NAMALWA (cell line): ENCODE measurements at regions not wholly inside any gene's neighbourhood (a gene's known extent, or its start where the extent isn't known, plus 50 kb on each side); places are given as distances from the start of the nearest gene placed in this dataset.
"Not testable (repeated sequence)": the region's sequence is repeated elsewhere in the genome, so short reads cannot be mapped to it uniquely, and the experiment has no call there.

Experiments used
- DNase-seq: peaks from one replicate; pipeline ENCODE4 v3.0.0-alpha.2; 2015; ENCODE audit warnings: low spot score

DNA sequence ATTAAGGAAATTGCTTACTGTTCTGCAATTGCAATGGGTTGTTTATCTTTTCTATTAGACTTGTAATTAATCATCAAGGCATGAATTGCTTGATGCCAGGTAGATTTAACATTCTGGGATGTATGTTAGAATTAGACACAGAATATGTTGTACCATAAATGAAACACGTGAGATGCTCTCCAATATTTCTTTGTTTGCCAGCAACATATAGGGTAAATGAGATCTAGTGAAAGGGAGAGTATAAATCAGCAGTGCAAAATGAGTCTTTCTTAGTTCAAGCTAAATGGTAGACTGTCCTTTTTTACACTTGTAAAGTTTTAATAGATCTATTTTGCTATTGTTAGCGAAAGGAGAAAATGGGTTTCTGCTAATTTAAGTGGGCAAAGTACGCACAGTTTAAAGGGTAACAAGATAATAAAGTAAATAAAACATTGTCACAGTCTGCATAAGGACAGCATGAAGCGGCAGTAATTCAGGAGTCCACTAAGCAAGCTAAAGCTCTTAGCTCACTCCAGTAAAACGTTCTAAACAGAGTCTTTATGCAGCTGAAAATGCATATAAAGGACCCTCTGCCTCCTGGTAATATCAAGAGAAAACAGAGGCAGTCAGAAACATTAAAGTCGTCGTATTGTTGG, 1137.1 kb downstream of the OLFM4 start:
- DNase-seq = no peak

DNA sequence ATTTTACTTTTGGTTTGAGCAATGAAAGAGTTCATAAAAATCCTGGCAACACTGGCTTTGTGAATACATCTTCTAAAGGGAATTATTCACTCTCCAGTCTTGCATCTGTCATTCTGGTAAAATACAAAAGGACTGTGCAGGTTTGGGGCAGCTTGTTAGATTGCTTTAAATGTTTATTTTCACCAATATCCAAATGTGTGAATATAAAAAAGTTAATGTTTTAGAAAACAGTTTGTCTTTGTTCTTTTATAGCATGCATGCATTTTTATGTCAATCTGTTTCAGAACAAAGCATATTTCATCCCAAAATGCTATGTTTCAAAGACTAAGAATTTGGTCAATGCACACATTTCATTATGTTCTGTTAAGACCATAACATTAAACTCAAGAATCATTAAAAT, 1145.4 kb downstream of the OLFM4 start:
- no peak for DNase-seq

DNA sequence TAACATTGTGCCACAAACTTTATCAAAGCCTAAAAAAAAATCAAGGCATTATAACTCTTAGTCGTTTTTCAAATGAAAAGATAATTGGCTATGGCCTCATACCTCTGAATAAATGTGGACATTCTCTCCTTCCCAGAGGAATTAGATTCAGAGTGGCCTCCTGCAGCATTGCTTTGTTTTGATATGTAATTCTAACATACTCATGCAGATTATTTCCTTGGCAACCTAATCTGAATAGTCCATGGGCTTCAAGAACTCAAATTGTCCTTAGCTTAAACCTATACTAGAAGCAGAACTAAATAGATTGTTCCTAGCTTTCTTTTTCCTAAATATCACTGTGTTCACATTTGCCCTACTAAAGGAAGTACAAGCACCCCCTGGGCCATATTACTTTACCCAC, 1146.9 kb downstream of the OLFM4 start:
- DNase-seq = no peak

DNA sequence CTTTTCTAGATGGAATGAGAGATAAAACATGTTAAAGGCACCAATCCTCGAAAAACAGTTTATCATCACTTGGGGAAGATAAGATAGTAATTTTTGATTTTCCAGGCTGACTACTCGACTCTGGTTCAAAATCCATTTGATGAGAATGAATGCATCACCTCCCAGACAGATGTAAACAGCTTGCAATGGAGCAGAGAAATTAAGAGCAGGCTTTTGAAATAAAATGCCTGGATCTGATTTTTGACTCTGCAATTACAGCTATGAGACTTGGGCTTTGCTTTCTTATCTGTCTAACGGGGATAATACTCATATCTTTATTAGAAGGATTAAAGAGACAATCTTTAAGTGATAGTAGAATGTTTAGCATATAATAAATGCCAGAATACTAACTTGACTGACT, 1148.9 kb downstream of the OLFM4 start:
- DNase-seq = no peak

DNA sequence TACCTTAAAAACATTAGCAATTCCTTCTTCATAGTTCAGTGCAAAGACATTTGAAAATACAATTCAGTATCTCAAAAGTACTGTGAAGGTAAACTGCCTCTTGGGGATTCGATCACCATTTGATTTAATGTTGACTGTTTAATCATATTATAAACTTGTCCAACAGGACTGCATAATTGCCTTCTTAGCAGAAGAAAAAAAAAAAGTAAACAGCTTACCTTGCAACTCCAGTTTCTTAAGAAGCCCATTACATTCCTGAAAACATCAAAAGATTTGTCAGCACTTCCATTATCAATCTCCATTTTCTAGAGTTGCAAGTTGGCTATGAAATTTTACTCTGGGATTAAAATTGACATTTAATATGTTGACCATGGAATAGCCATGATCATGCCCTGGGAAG, 1154.6 kb downstream of the OLFM4 start:
- DNase-seq = no peak

DNA sequence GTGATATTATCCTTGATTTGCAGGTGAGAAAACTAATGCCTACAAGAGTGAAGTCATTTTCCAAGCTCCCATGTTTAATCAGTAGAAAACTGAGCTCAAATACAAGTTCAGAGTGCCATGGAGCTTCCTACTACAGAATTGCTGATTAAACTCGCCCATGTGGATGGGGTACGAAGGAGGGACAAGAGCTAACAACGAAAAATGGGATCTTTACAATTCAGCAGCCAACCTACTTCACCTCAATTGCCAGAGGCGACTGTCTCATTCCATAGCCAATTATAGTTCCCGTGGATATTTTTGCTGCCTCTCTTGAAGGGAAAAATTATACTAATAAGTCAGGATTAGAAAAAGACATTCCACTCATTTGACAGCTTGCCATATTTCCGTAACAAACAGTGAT, 1155.1 kb downstream of the OLFM4 start:
- DNase-seq = no peak

DNA sequence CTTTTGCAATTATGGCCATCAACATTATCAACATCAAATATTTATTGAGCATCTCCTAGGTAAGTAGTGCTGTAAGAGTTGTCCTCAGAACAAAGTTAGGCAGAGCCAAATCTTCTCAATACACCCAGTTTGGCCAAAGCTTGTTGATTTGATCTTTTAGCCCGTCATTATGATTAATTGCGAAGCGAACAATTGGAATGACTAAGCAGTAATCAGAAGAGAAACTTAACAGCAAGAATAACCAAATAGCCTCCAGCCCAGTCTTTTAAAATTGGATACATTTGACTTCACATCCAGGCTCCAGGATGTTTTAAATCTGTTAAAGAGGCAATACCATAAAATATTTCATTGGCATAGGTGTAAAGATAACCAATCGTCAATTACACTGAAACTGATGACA, 1156.0 kb downstream of the OLFM4 start:
- DNase-seq = no peak

DNA sequence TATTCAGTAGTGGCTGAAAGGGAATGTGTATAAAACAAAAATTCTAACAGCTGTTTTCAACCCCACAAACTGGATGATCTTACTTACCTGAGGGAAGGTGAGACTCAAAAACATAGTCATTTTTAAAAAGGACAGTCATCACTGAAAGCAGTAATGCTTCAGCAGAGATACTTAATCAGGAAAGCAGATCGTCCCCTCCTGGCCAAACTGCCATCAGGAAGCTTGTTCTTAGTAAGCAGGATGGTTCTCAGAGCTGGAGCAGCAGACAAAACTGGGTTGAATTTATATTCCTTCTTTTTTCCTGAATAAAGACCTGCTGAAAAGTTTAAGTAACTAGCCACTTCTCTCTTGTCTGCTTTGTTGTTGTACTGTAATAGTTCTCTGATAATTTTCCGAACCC, 1156.5 kb downstream of the OLFM4 start:
- DNase-seq = no peak

DNA sequence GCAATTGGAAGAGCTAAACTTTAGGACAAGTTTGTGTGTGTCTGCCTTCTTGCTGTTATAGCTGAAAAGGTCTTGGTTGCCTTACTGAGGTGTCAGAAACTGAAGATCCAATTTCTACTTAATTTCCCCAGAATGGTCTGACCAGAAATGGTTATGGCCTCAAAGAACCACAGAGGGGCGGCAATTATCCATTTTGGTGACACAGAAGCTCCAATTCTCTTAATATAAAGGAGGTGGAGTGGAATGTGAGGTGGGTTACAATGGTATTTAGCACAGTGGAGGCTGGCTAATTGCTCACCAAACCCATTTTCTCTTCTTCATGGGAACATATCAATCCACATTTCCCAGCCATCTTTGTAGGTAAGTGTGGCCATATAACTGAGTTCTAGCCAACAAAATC, 1157.2 kb downstream of the OLFM4 start:
- DNase-seq = peak; percentile 29

DNA sequence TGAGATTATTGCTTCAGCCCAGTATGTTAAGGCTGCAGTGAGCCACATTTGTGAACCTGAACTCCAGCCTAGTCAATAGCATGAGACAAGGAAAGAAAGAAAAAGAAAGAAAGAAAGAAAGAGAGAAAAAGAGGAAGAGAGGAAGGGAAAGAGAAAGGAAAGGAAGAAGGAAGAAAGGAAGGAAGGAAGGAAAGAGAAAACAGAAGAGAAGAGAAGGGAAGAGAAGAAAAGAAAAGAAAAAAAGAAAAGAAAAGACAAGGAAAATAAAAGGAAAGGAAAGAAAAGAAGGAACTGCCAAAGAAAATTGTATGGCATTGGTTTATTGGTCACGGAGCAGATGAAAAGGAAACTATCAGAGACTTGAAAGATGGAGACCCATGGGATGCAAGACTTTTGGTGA, 1158.8 kb downstream of the OLFM4 start:
- no peak for DNase-seq

DNA sequence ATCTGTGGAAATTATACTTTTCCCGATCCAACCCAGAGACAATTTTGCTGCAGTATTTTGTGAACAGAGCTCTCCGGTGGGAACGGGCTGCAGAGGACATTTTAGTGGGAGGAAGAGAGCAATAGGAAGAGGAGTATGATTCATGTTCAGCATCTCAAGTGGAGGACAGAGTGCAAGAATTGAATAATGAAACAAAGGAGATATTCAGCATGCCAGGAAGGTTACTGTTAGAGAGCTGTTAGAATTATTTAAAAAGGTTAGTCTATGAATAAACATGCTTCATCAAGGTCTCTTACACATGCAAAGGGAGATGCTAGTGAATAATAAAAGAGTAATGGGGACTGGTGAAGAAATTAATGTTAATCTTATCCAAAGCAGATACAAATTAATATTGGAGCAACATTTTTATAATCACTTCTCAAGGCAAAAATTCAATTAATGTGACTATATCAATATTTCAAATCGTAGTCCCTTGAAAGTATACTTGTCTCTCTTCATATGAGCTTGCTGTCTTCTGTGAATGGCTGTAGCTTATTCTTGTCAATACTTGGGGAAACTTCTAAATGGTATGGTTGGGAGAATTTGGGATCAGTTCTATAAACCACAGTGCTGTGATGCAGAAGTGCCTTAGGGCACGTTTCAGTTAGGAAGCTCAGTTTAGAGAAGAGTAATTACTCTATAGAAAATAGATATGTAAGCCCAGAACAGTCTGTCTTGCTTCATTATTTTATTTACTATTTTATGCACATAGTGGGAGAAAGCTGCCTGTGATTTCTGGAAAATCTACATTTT, 1165.8 kb downstream of the OLFM4 start:
- no peak for DNase-seq

DNA sequence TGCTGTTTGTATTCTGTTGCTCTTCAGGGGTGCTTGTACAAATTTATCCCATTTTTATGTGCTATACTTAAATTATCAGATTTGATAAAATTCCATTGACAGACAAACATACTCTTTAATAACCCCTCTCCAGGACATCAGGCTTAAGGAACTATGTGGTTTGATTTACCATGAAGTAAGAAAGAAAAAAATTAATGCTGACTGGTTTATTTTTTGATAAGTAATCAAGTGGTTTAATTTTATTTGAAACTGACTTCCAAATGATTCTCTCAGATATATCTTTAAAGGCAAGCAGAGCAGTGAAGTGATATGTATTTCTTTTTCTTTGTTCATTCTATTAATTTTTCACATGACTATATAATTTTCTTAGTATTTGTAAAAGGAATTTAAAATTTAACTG, 1168.1 kb downstream of the OLFM4 start:
- no peak for DNase-seq

DNA sequence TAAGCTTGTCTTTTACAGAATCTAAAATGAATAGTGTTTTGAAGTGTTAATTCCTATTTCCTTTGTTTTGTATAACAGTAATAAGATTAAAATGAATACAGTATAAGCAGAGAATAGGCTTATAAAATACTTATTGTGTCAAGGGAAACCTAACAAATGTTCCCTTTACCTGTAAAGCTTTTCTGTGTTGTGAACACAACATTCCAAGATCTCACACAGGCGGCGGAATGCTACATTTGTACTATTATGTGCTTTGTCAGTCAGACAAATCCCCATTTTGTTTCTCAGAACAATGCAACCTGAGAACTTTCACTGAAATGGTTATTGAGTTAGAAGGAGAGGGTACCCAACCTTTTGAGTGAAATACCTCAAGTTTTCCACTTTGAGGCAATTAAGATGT, 1170.3 kb downstream of the OLFM4 start:
- no peak for DNase-seq

DNA sequence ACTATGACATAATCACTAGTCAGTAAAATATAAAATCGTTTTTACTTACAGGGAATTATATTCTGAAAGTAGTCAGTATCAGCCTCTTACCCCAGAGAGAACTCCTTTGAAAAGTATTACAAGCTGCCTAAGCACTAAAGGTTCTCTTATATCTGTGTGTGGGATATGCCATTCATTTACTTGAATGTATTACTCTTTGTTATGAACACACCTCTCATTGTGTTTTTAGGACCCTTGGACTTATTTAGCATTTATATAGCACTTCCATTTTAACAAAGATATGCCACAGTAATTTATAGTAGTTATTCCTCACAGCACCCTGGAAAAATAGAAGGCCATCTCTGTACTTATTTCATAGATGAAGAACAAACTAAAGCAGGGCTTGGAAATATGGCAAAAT, 1178.0 kb downstream of the OLFM4 start:
- DNase-seq = no peak

DNA sequence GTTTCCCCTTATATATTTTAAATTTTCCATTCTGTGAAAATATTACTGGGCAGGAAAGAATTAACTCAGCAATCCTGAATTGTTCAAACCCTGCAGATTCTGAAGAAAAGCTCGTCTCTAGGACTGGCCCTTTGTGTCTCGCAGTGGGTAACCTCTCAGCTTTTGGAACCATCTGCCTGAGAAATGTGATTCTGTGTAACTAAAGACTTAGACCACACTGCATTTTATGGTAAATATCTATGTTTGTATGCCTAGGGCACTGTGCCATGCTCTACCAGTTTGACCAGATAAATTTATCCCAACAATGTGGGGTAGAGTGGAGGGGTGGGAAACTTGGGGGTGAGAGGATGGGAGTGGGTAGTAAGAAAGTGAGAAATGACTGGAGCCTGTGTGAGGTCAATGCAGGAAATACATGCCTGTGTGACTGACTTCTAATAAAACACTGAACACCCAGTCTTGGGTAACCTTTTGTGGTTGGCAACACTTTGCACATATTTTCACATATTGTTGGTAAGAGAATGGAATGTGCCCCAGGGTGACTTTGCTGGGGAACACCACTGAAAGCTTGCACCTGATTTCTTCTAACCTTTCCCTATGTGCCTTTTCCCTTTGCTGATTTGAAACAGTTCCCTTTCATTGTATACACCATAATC, 1181.9 kb downstream of the OLFM4 start:
- no peak for DNase-seq

DNA sequence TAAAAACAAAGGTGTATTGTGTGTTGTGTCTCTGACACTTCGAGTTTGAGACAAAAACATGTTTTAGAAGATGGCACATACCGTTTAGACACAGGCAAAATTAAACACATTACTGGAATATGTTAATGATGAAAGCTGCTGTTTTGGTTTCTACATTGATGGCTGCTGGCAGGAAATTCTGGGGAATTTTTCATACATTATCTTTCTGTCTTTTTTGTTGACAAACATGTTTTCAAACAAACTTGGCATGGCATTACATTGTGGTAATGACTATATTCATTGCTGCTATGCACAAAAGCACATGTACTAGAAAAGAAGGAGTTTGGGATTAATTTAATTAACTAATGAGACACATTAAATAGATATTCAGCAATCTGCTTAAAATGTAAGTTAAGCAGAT, 1187.6 kb downstream of the OLFM4 start:
- DNase-seq = no peak

DNA sequence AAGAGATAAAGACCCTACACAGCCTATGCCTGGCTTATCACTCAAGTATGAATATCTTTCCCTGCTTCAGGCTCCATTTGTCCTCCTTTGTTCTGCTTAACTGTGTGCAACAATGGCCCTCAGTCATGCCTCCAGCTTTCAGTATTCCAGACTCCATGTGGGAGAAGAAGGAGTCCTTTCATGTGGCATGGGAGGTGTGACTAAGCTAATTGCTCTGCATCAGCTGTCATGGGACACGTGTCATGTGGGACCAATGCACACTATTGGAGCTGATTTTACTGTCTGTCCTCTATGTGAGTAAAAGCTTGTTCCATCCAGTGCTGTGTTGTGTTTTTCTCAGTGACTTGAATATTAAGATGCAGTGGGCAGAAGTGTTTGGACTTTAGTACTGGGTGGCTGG, 1198.3 kb downstream of the OLFM4 start:
- no peak for DNase-seq

DNA sequence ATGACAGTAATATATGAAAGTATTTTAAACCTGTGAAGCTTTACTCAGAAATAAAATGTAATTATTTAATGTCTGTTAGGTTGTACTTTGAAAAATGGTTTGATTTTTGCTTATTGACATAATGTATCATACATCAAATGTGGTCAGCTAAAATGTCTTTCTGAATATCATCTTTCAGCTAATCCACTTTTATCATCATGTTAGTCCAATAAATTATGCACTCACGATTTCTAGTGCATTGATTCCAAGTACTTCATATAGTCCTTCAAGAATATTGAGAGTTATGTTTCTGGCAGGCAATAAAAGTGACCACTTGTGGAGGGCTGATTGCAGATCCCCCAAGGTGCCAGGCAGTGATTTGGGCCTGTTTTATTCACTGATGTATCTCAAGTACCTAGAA, 1204.1 kb downstream of the OLFM4 start:
- DNase-seq = no peak

DNA sequence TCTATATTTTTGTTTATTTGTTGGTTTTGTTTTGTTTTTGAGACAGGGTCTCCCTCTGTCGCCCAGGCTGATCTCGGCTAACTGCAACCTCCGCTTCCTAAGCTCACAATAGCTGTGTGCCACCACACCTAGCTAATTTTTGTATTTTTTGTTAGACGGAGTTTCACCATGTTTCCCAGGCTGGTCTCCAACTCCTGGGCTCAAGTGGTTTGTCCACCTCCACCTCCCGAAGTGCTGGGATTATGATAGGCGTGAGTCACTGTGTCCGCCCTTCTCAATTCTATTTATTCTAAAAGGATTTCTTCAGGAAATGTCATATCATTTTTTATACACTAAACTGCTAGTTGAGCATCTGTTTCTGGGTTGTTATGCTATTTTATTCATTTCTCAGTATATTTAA, 1206.0 kb downstream of the OLFM4 start:
- no peak for DNase-seq

DNA sequence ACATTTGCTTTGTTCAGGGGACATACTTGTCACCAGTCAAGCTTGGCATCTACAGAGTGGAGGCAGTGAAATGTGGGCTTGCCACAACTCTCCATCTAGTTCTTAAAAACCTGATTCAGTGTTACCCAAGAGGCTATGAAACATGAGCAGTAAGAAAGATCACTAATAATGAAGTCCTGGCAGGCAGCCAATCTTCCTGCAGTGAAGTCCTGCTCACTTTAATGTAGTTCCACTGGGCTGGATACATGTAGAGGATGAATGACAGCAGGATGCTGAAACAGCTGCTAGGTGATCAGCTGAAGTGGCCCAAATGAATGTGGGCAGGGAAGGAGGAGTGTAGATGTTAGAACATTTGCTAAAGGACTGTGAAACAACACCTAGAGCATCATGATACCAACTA, 1213.1 kb downstream of the OLFM4 start:
- DNase-seq = no peak

DNA sequence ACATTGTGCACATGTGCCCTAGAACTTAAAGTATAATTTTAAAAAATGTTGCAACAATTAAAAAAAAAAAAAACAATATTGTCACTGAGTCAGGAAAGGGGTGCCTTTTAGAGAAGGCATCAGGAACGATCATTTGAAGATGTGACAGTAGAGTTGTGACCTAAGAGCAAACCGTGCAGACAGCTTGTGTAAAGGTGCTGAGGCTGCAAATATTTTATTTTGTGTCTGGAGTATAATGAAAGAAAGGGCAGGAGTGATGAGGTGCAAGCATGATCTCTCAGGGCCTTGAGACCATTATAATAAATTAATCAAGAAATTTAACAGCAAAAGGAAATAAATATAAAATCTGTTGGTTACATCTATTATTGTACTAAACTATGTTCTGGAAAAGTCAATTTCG, 1219.7 kb downstream of the OLFM4 start:
- no peak for DNase-seq

DNA sequence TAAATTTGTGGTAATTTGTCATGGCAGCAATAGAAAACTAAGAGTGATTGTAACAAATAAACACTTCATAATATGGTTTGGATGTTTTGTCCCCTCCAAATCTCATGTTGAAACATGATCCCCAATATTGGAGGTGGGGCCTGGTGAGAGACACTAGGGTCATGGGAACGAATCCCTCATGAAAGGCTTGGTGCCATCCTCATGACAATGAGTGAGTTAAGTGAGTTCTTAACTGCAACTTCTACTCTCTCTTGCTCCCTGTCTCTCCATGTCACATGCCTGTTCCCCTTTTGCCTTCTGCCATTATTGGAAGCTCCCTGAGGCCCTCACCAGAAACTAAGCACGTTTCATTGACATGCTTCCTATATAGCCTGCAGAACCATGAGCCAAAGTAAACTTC, 1233.2 kb downstream of the OLFM4 start:
- DNase-seq = no peak

DNA sequence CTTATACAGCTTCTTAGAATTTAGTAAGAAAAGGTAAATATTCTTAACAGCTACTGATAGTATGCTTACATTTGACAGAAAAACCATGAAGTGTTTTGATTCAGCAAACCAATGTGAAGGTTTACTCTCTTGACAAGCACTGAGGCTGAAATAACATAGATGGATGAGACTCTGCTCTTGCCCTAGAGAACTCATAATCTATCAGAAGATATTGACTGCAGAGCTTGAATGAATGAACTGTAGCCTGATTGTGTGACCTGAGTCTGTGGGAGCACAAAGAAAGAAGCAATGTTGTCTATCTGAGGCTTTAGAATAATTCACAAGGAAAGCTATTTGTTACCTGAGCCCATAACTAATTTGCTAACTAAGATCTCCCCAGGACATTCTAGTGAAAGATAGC, 1235.3 kb downstream of the OLFM4 start:
- no peak for DNase-seq

DNA sequence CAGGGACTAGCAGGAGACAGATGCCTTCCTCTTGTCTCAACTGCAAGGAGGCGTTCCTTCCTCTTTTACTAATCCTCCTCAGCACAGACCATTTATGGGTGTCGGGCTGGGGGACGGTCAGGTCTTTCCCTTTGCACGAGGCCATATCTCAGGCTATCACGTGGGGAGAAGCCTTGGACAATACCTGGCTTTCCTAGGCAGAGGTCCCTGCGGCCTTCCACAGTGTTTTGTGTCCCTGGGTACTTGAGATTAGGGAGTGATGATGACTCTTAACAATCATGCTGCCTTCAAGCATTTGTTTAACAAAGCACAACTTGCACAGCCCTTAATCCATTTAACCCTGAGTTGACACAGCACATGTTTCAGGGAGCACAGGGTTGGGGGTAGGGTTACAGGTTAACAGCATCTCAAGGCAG, 1238.6 kb downstream of the OLFM4 start:
- not testable (repeated sequence) for DNase-seq
